Femur (tissue), 1 donor: ENCODE measurements at regions not wholly inside any gene's neighbourhood (a gene's known extent, or its start where the extent isn't known, plus 50 kb on each side); places are given as distances from the start of the nearest gene placed in this dataset.
"Not testable (repeated sequence)": the region's sequence is repeated elsewhere in the genome, so short reads cannot be mapped to it uniquely, and the experiment has no call there.

Source experiments
- DNase-seq: peaks from one replicate; pipeline ENCODE4 v3.0.0-alpha.2; 2017

- DNase-seq, result no peak
Measured at GRCh38 chr11:44418456-44418830, 108.5 kb upstream of the ALX4 start.

- no peak for DNase-seq
Measured at GRCh38 chr11:44421090-44421675, 111.2 kb upstream of the ALX4 start.

- no peak for DNase-seq
Measured at GRCh38 chr11:44423289-44423688, 113.3 kb upstream of the ALX4 start.

GRCh38 chr11:44424841-44425240, 114.9 kb upstream of the ALX4 start:
- no peak for DNase-seq

- no peak for DNase-seq
Measured at GRCh38 chr11:44426119-44426518, 116.2 kb upstream of the ALX4 start.

- no peak for DNase-seq
Measured at GRCh38 chr11:44426958-44427357, 117.0 kb upstream of the ALX4 start.

- DNase-seq, result no peak
Measured at GRCh38 chr11:44427432-44427831, 117.5 kb upstream of the ALX4 start.

GRCh38 chr11:44430140-44430539, 120.2 kb upstream of the ALX4 start:
- no peak for DNase-seq

- DNase-seq, result no peak
Measured at GRCh38 chr11:44434191-44434590, 124.3 kb upstream of the ALX4 start.

GRCh38 chr11:44437122-44437521, 127.2 kb upstream of the ALX4 start:
- no peak for DNase-seq

GRCh38 chr11:44442893-44443673, 122.4 kb upstream of the CD82 start:
- not testable (repeated sequence) for DNase-seq

GRCh38 chr11:44443836-44444769, 121.4 kb upstream of the CD82 start:
- no peak for DNase-seq

- DNase-seq, result no peak
Measured at GRCh38 chr11:44444770-44445321, 120.6 kb upstream of the CD82 start.

GRCh38 chr11:44445500-44446365, 119.7 kb upstream of the CD82 start:
- DNase-seq, result no peak

- DNase-seq, result no peak
Measured at GRCh38 chr11:44446366-44446762, 119.1 kb upstream of the CD82 start.

- DNase-seq, result no peak
Measured at GRCh38 chr11:44446996-44447771, 118.3 kb upstream of the CD82 start.

- DNase-seq, result peak; percentile 56
Measured at GRCh38 chr11:44450295-44450932, 115.0 kb upstream of the CD82 start.

- DNase-seq, result no peak
Measured at GRCh38 chr11:44451706-44452105, 113.8 kb upstream of the CD82 start.

- no peak for DNase-seq
Measured at GRCh38 chr11:44452827-44453572, 112.5 kb upstream of the CD82 start.

GRCh38 chr11:44453871-44454270, 111.6 kb upstream of the CD82 start:
- DNase-seq, result no peak
